Transverse colon (tissue), 4 donors: ENCODE measurements at regions not wholly inside any gene's neighbourhood (a gene's known extent, or its start where the extent isn't known, plus 50 kb on each side); places are given as distances from the start of the nearest gene placed in this dataset.

Experiments used
- DNase-seq: peaks from one replicate; pipeline ENCODE4 v3.0.0-alpha.2; 2019
- H3K27ac ChIP-seq, 4 donors: fragments of 200-600 bp; sonication (generic); 2 replicates each; pipeline ENCODE4 v1.5.1; 2016 to 2018; ENCODE audit warnings: inconsistent platforms in 4 of 4
- H3K27me3 ChIP-seq: fragments of 200-600 bp; sonication (generic); 2 replicates; pipeline ENCODE4 v1.5.1; 2017; ENCODE audit warnings: inconsistent platforms
- H3K36me3 ChIP-seq, 4 donors: fragments of 200-600 bp; sonication (generic); 2 replicates each; pipeline ENCODE4 v1.5.1; 2017 to 2019; ENCODE audit warnings: inconsistent platforms in 4 of 4
- H3K4me1 ChIP-seq, 4 donors: fragments of 200-600 bp; sonication (generic); 2 replicates each; pipeline ENCODE4 v1.5.1; 2017 to 2020; ENCODE audit warnings: inconsistent platforms in 4 of 4
- H3K4me3 ChIP-seq, 4 donors: fragments of 200-600 bp; sonication (generic); 1 replicate in 1 of 4; 2 replicates in 3 of 4; pipeline versions ENCODE4 v1.5.1 to v1.6.1; 2017 to 2019; ENCODE audit warnings: inconsistent platforms in 4 of 4
- H3K9me3 ChIP-seq, 2 donors: fragments of 200-600 bp; sonication (generic); 2 replicates each; pipeline ENCODE4 v1.5.1; 2017 to 2019; ENCODE audit warnings: inconsistent platforms in 2 of 2
- CTCF ChIP-seq, 5 experiments: fragments of 200-600 bp in 3 of 5; fragments of 450-650 bp in 2 of 5; sonication (generic) in 3 of 5; IDR thresholded peaks; 1 replicate in 2 of 5; 2 replicates in 3 of 5; pipeline ENCODE4 v1.5.1; 2016 to 2017; ENCODE audit warnings: antibody characterized with exemption in 5 of 5, inconsistent platforms in 3 of 5, mild to moderate bottlenecking in 2 of 5, moderate library complexity in 1 of 5
- EP300 ChIP-seq: sonication (generic); formaldehyde crosslinking; IDR thresholded peaks from one replicate; pipeline ENCODE4 v1.6.1; 2017; ENCODE audit warnings: antibody characterized with exemption, low read depth
- POLR2A ChIP-seq: fragments of 450-650 bp; IDR thresholded peaks from one replicate; pipeline ENCODE4 v1.6.1; 2016; ENCODE audit warnings: antibody characterized with exemption, mild to moderate bottlenecking, moderate library complexity
- POLR2AphosphoS5 ChIP-seq, 3 donors: sonication (generic); formaldehyde crosslinking; IDR thresholded peaks; one replicate each; pipeline ENCODE4 v1.6.1; 2016; ENCODE audit warnings: antibody characterized with exemption in 3 of 3
- WGBS, 2 donors: methylation state at CpG; one replicate each; pipeline ENCODE4 v1.1.5; 2018; ENCODE audit warnings: low coverage in 1 of 2; 5-methylcytosine and 5-hydroxymethylcytosine counted together
- in situ Hi-C, 4 donors: fragments of 200-750 bp; cut with MboI; loops; one replicate each; pipeline versions ENCODE4 v1.15.0 to v1.15.1; 2017; ENCODE audit warnings: low sequenced_read_pairs in 3 of 4, low pct_ligation_motif_present in 1 of 4, low pct_unique_long_range_greater_than_20kb in 1 of 4
- intact Hi-C: fragments of 100-400 bp; cut with DNase I; formaldehyde crosslinking; loops from one replicate; pipeline ENCODE4 v1.15.1; 2023; ENCODE audit warnings: low total_unique reads

- in situ Hi-C loops (no loop called here), intact Hi-C loops (no loop called here)
- Histone ChIP-seq H3K4me3 (no peak overlapping the region), H3K4me1 (no peaks in the 10 kb centered on the region), H3K27me3 (no peaks in the 10 kb centered on the region), H3K36me3 (no peaks in the 10 kb centered on the region), H3K9me3 (no peaks in the 10 kb centered on the region), H3K27ac (no peak overlapping the region)
- no peak for DNase-seq
- TF ChIP-seq POLR2A, result no peak
- TF ChIP-seq EP300, result no peak
- no peak for TF ChIP-seq POLR2AphosphoS5 (IDR thresholded peaks at IDR 0.05)
- no peak for TF ChIP-seq CTCF (IDR thresholded peaks at IDR 0.05)
- 83 to 91% methylated on average over 2 to 6 of the region's 6 CpGs for WGBS, 2 donors
Observed at GRCh38 chr7:46033592-46033991, 112.5 kb upstream of the IGFBP3 start.

- no peaks in the 10 kb centered on the region for H3K36me3 ChIP-seq
- intact Hi-C loops, result no loop called here
- TF ChIP-seq POLR2AphosphoS5 (IDR thresholded peaks at IDR 0.05) (no peak), CTCF (IDR thresholded peaks at IDR 0.05) (no peak), EP300 (no peak), POLR2A (no peak)
- H3K27me3 ChIP-seq, result no peaks in the 10 kb centered on the region
- in situ Hi-C loops, result no loop called here
- no peak for DNase-seq
- no peaks in the 10 kb centered on the region for H3K4me1 ChIP-seq
- WGBS, 2 donors, result 84 to 100% methylated on average over 1 to 2 of the region's 2 CpGs
- H3K9me3 ChIP-seq, result no peaks in the 10 kb centered on the region
- H3K4me3 ChIP-seq, result no peak overlapping the region
- no peak overlapping the region for H3K27ac ChIP-seq
Observed at GRCh38 chr7:46032942-46033341, 111.9 kb upstream of the IGFBP3 start.

- H3K27ac ChIP-seq, result no peak overlapping the region
- DNase-seq, result no peak
- intact Hi-C loops, result no loop called here
- in situ Hi-C loops, result no loop called here
- no peaks in the 10 kb centered on the region for H3K4me1 ChIP-seq
- no peaks in the 10 kb centered on the region for H3K36me3 ChIP-seq
- TF ChIP-seq EP300, result no peak
- no peak for TF ChIP-seq CTCF (IDR thresholded peaks at IDR 0.05)
- no peak for TF ChIP-seq POLR2A
- no peak for TF ChIP-seq POLR2AphosphoS5 (IDR thresholded peaks at IDR 0.05)
- WGBS, 2 donors, result 69 to 75% methylated on average over 4 to 6 of the region's 6 CpGs
- H3K4me3 ChIP-seq, result no peak overlapping the region
- H3K9me3 ChIP-seq, result no peaks in the 10 kb centered on the region
- H3K27me3 ChIP-seq, result no peaks in the 10 kb centered on the region
Observed at GRCh38 chr7:46032353-46032752, 111.3 kb upstream of the IGFBP3 start.

GRCh38 chr7:46029111-46029704 lies 108.1 kb upstream of the IGFBP3 start:
- Histone ChIP-seq H3K36me3 (no peaks in the 10 kb centered on the region), H3K27me3 (no peaks in the 10 kb centered on the region), H3K4me3 (no peak overlapping the region), H3K27ac (no peak overlapping the region), H3K9me3 (no peaks in the 10 kb centered on the region), H3K4me1 (no peaks in the 10 kb centered on the region)
- TF ChIP-seq POLR2AphosphoS5 (IDR thresholded peaks at IDR 0.05), result no peak
- TF ChIP-seq EP300, result no peak
- no peak for TF ChIP-seq CTCF (IDR thresholded peaks at IDR 0.05)
- no peak for TF ChIP-seq POLR2A
- WGBS, 2 donors, result 60 to 65% methylated on average over 1 to 2 of the region's 2 CpGs
- intact Hi-C loops (no loop called here), in situ Hi-C loops (no loop called here)
- no peak for DNase-seq
